ENCODE measurements at regions not wholly inside any gene's neighbourhood (a gene's known extent, or its start where the extent isn't known, plus 50 kb on each side); places are given as distances from the start of the nearest gene placed in this dataset.

GRCh38 chr17:420479-421175 is 68.0 kb upstream of the RPH3AL start:
- TF ChIP-seq POLR2AphosphoS5 (IDR thresholded peaks at IDR 0.05; ENCODE audit: low read depth) (no peak), GABPA (IDR thresholded peaks at IDR 0.05; ENCODE audit: low read depth) (no peak), REST (IDR thresholded peaks at IDR 0.05; ENCODE audit: insufficient replicate concordance, low read depth) (no peak), SPI1 (IDR thresholded peaks at IDR 0.05; ENCODE audit: borderline replicate concordance, low read depth) (no peak), CTCF (IDR thresholded peaks at IDR 0.05; ENCODE audit: insufficient read depth, low read length) (no peak)
- H3K27ac ChIP-seq (replicated peaks), result no peak overlapping the region
- DNase-seq (ENCODE audit: low read depth in 1 of 2, low spot score in 1 of 2), result no peak
- no peaks in the 10 kb centered on the region for H3K27me3 ChIP-seq (ENCODE audit: insufficient read depth, poor library complexity, severe bottlenecking)
- no peak overlapping the region for H3K4me3 ChIP-seq (replicated peaks; ENCODE audit: insufficient read depth, low read length)

- no peak for DNase-seq (ENCODE audit: low read depth in 1 of 2, low spot score in 1 of 2)
- peak overlapping the region; percentile 55 for H3K27ac ChIP-seq (replicated peaks)
- H3K4me3 ChIP-seq (replicated peaks; ENCODE audit: insufficient read depth, low read length), result no peak overlapping the region
- TF ChIP-seq REST (IDR thresholded peaks at IDR 0.05; ENCODE audit: insufficient replicate concordance, low read depth) (no peak), POLR2AphosphoS5 (IDR thresholded peaks at IDR 0.05; ENCODE audit: low read depth) (no peak), CTCF (IDR thresholded peaks at IDR 0.05; ENCODE audit: insufficient read depth, low read length) (no peak), SPI1 (IDR thresholded peaks at IDR 0.05; ENCODE audit: borderline replicate concordance, low read depth) (no peak), GABPA (IDR thresholded peaks at IDR 0.05; ENCODE audit: low read depth) (no peak)
- H3K27me3 ChIP-seq (ENCODE audit: insufficient read depth, poor library complexity, severe bottlenecking), result no peaks in the 10 kb centered on the region
Observed at GRCh38 chr17:419073-419735, 66.6 kb upstream of the RPH3AL start.

- H3K27me3 ChIP-seq (ENCODE audit: insufficient read depth, poor library complexity, severe bottlenecking), result no peaks in the 10 kb centered on the region
- peak overlapping the region; percentile 55 for H3K27ac ChIP-seq (replicated peaks)
- H3K4me3 ChIP-seq (replicated peaks; ENCODE audit: insufficient read depth, low read length), result no peak overlapping the region
- peak in 1 of 2 experiments; percentile 57 for DNase-seq (ENCODE audit: low read depth in 1 of 2, low spot score in 1 of 2)
- TF ChIP-seq CTCF (IDR thresholded peaks at IDR 0.05; ENCODE audit: insufficient read depth, low read length) (no peak), SPI1 (IDR thresholded peaks at IDR 0.05; ENCODE audit: borderline replicate concordance, low read depth) (no peak), POLR2AphosphoS5 (IDR thresholded peaks at IDR 0.05; ENCODE audit: low read depth) (no peak), REST (IDR thresholded peaks at IDR 0.05; ENCODE audit: insufficient replicate concordance, low read depth) (no peak), GABPA (IDR thresholded peaks at IDR 0.05; ENCODE audit: low read depth) (no peak)
Observed at GRCh38 chr17:418421-418751, 65.8 kb upstream of the RPH3AL start.
